ENCODE measurements at regions not wholly inside any gene's neighbourhood (a gene's known extent, or its start where the extent isn't known, plus 50 kb on each side); places are given as distances from the start of the nearest gene placed in this dataset.

- DNase-seq (ENCODE audit: low read depth, low spot score) (no peak), ATAC-seq (no peak)
- no peak overlapping the region for H3K4me3 ChIP-seq (ENCODE audit: low read depth in 2 of 2, low read length in 2 of 2)
- TF ChIP-seq POLR2AphosphoS5 (IDR thresholded peaks at IDR 0.05; ENCODE audit: low read depth, low read length) (no peak), REST (IDR thresholded peaks at IDR 0.05; ENCODE audit: insufficient read depth in 1 of 2, low read depth in 2 of 2, low read length in 1 of 2) (no peak), TCF7L2 (IDR thresholded peaks at IDR 0.05; ENCODE audit: low read depth, low read length) (no peak), CTCF (IDR thresholded peaks at IDR 0.05) (no peak), SIN3A (IDR thresholded peaks at IDR 0.05; ENCODE audit: borderline replicate concordance, insufficient read depth, low read depth, low read length) (no peak)
- H3K27me3 ChIP-seq (ENCODE audit: control insufficient read depth, insufficient read depth, low read length), result no peaks in the 10 kb centered on the region
- H3K36me3 ChIP-seq (ENCODE audit: control insufficient read depth, insufficient read depth, low read length), result no peaks in the 10 kb centered on the region
- POLR2A ChIA-PET, result interaction anchor here (0.5 kb wide), 1 partner anchor 208 kb away, joined by 5 read pairs; no protein-coding TSS in a partner anchor
- H3K9me3 ChIP-seq (ENCODE audit: control insufficient read depth, insufficient read depth, low read depth, low read length), result 0 out of 2 replicates have a peak, but pooled peaks cover 3% of the 10 kb centered on the region
- CTCF ChIA-PET, result no interaction called here
- no peaks in the 10 kb centered on the region for H3K4me1 ChIP-seq (ENCODE audit: control insufficient read depth, insufficient read depth, low read length)
- in situ Hi-C loops (cut with HindIII; ENCODE audit: low pct_unique_long_range_greater_than_20kb, low sequenced_read_pairs) (no loop called here), intact Hi-C loops (cut with micrococcal nuclease; ENCODE audit: unreplicated experiment) (no loop called here)
- no TSS peak for BruUV-seq (replicated peaks)
- H3K27ac ChIP-seq (ENCODE audit: low read length), result no peak overlapping the region
These were observed 80.5 kb downstream of the NPAP1 start for GRCh38 chr15:24756101-24756500.

GRCh38 chr15:24760066-24760465 is 84.5 kb downstream of the NPAP1 start:
- Histone ChIP-seq H3K9me3 (ENCODE audit: control insufficient read depth, insufficient read depth, low read depth, low read length) (no peaks in the 10 kb centered on the region), H3K4me1 (ENCODE audit: control insufficient read depth, insufficient read depth, low read length) (no peaks in the 10 kb centered on the region), H3K36me3 (ENCODE audit: control insufficient read depth, insufficient read depth, low read length) (no peaks in the 10 kb centered on the region), H3K27ac (ENCODE audit: low read length) (no peak overlapping the region), H3K4me3 (ENCODE audit: low read depth in 2 of 2, low read length in 2 of 2) (no peak overlapping the region), H3K27me3 (ENCODE audit: control insufficient read depth, insufficient read depth, low read length) (no peaks in the 10 kb centered on the region)
- in situ Hi-C loops (cut with HindIII; ENCODE audit: low pct_unique_long_range_greater_than_20kb, low sequenced_read_pairs), result no loop called here
- ATAC-seq, result no peak
- CTCF ChIA-PET, result no interaction called here
- intact Hi-C loops (cut with micrococcal nuclease; ENCODE audit: unreplicated experiment), result no loop called here
- DNase-seq (ENCODE audit: low read depth, low spot score), result no peak
- POLR2A ChIA-PET, result no interaction called here
- BruUV-seq (replicated peaks), result no TSS peak
- TF ChIP-seq TCF7L2 (IDR thresholded peaks at IDR 0.05; ENCODE audit: low read depth, low read length) (no peak), REST (IDR thresholded peaks at IDR 0.05; ENCODE audit: insufficient read depth in 1 of 2, low read depth in 2 of 2, low read length in 1 of 2) (no peak), SIN3A (IDR thresholded peaks at IDR 0.05; ENCODE audit: borderline replicate concordance, insufficient read depth, low read depth, low read length) (no peak), POLR2AphosphoS5 (IDR thresholded peaks at IDR 0.05; ENCODE audit: low read depth, low read length) (no peak), CTCF (IDR thresholded peaks at IDR 0.05) (no peak)

Data from Panc1 (cell line).